ENCODE measurements at regions not wholly inside any gene's neighbourhood (a gene's known extent, or its start where the extent isn't known, plus 50 kb on each side); places are given as distances from the start of the nearest gene placed in this dataset.

GRCh38 chr15:37819191-37819590, 115.2 kb upstream of the TMCO5A start:
- no peak for DNase-seq
- Histone ChIP-seq H3K56ac (ENCODE audit: insufficient read length, low read depth, low read length) (no peak overlapping the region), H4K8ac (replicated peaks; ENCODE audit: insufficient read length, low read depth, low read length) (no peak overlapping the region), H3K14ac (ENCODE audit: insufficient read depth, low read length) (no peak overlapping the region), H3K23me2 (ENCODE audit: insufficient read length, low read depth, low read length, poor library complexity, severe bottlenecking) (no peaks in the 10 kb centered on the region), H2AK5ac (ENCODE audit: insufficient read length, low read length) (no peak overlapping the region), H2BK5ac (ENCODE audit: insufficient read length, low read length) (no peak overlapping the region), H3K79me2 (ENCODE audit: insufficient read depth, low read length) (no peaks in the 10 kb centered on the region), H4K20me1 (ENCODE audit: control insufficient read depth, insufficient read depth, insufficient read length) (no peaks in the 10 kb centered on the region), H4K5ac (ENCODE audit: insufficient read length, low read depth, low read length) (no peak overlapping the region), H3K4ac (ENCODE audit: low read depth, low read length) (no peak overlapping the region), H3K9me3 (ENCODE audit: control insufficient read depth, low read depth, low read length) (no peaks in the 10 kb centered on the region), H2AFZ (ENCODE audit: low read length) (no peak overlapping the region), H2BK120ac (ENCODE audit: low read depth, low read length, poor library complexity, severe bottlenecking) (no peak overlapping the region), H3K27ac (ENCODE audit: insufficient read length, low read depth, low read length) (no peak overlapping the region), H3K23ac (ENCODE audit: insufficient read length, low read depth, low read length) (no peak overlapping the region), H3K4me1 (ENCODE audit: insufficient read depth, low read length) (no peaks in the 10 kb centered on the region), H3K9ac (ENCODE audit: extremely low read depth, insufficient read length, low read length) (no peak overlapping the region), H4K91ac (ENCODE audit: insufficient read length, low read depth, low read length) (no peak overlapping the region), H3K27me3 (ENCODE audit: insufficient read depth, low read length) (no peaks in the 10 kb centered on the region), H2BK20ac (ENCODE audit: low read depth, low read length, poor library complexity, severe bottlenecking) (no peak overlapping the region), H3T11ph (ENCODE audit: low read length) (no peak overlapping the region), H3K18ac (ENCODE audit: insufficient read length, low read depth, low read length) (no peak overlapping the region), H2BK15ac (ENCODE audit: low read depth, low read length) (no peak overlapping the region), H3K4me2 (ENCODE audit: insufficient read depth, insufficient read length, low read length) (no peak overlapping the region), H3K79me1 (ENCODE audit: insufficient read depth, low read depth, low read length, poor library complexity, severe bottlenecking) (no peaks in the 10 kb centered on the region), H2BK12ac (ENCODE audit: insufficient read length, low read depth, low read length) (no peak overlapping the region)
- no peaks in the 10 kb centered on the region for H3K36me3 Mint-ChIP-seq (ENCODE audit: insufficient read depth in 1 of 3, low read depth in 3 of 3)
- no peak overlapping the region for H3K4me3 Mint-ChIP-seq
- no CpG with 5 or more reads among the region's 1 CpG for WGBS (ENCODE audit: extremely low coverage, insufficient read length, low lambda C conversion rate)
- no peaks in the 10 kb centered on the region for H3K27me3 Mint-ChIP-seq (ENCODE audit: low read depth)
- no peak overlapping the region for H3K27ac Mint-ChIP-seq
- no peak for TF ChIP-seq CTCF (conservative IDR thresholded peaks at IDR 0.05)
- H3K9me3 Mint-ChIP-seq, result no peaks in the 10 kb centered on the region
- peaks cover 5 to 7% of the 10 kb centered on the region in 2 experiments; a peak in 2 of 4 replicates for H3K4me1 Mint-ChIP-seq
